ENCODE measurements at regions not wholly inside any gene's neighbourhood (a gene's known extent, or its start where the extent isn't known, plus 50 kb on each side); places are given as distances from the start of the nearest gene placed in this dataset.

DNA sequence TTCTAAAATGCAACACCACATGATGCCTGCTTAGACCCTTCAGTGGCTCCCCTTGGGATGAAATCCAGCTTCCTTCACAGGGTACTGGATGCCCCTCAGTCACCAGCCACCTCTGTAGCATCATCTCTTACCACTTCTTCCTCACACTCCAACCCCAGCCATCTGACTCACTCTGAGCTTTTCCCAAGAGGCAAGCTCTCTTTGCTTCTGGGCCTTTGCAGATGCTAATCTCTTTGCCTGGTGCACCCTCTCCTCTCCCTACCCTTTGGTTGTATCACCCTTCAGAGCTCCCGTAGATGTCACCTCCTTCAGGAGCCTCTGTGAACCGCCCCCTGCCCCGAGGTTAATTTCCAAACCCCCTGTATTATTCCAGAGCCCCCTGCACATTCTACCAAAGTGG lies 164.8 kb upstream of the ZC3H12A start:
- TF ChIP-seq, protein P1, sequence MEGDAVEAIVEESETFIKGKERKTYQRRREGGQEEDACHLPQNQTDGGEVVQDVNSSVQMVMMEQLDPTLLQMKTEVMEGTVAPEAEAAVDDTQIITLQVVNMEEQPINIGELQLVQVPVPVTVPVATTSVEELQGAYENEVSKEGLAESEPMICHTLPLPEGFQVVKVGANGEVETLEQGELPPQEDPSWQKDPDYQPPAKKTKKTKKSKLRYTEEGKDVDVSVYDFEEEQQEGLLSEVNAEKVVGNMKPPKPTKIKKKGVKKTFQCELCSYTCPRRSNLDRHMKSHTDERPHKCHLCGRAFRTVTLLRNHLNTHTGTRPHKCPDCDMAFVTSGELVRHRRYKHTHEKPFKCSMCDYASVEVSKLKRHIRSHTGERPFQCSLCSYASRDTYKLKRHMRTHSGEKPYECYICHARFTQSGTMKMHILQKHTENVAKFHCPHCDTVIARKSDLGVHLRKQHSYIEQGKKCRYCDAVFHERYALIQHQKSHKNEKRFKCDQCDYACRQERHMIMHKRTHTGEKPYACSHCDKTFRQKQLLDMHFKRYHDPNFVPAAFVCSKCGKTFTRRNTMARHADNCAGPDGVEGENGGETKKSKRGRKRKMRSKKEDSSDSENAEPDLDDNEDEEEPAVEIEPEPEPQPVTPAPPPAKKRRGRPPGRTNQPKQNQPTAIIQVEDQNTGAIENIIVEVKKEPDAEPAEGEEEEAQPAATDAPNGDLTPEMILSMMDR (IDR thresholded peaks at IDR 0.05): no peak
- no peak for TF ChIP-seq POLR2A (IDR thresholded peaks at IDR 0.05)
